ENCODE measurements at regions not wholly inside any gene's neighbourhood (a gene's known extent, or its start where the extent isn't known, plus 50 kb on each side); places are given as distances from the start of the nearest gene placed in this dataset.

GRCh38 chr12:45584336-45584735 lies 145.2 kb upstream of the ARID2 start:
- Histone ChIP-seq H2AFZ (ENCODE audit: low read depth, low read length) (no peak overlapping the region), H3K27ac (ENCODE audit: low read length, poor library complexity, severe bottlenecking) (no peak overlapping the region), H3K18ac (ENCODE audit: low read depth in 1 of 2, low read length in 2 of 2) (no peak overlapping the region), H3K9ac (ENCODE audit: low read length) (no peak overlapping the region), H2BK15ac (ENCODE audit: low read depth, poor library complexity, severe bottlenecking) (no peak overlapping the region), H3K14ac (ENCODE audit: low read length in 2 of 2) (no peak overlapping the region), H3K27me3 (ENCODE audit: control insufficient read depth in 1 of 2, insufficient read depth in 1 of 2, low read length in 2 of 2) (no peaks in the 10 kb centered on the region), H3K23ac (ENCODE audit: low read length in 2 of 2) (no peak overlapping the region), H3K4me2 (ENCODE audit: low read length, poor library complexity, severe bottlenecking) (no peak overlapping the region), H3K4me1 (ENCODE audit: control insufficient read depth, insufficient read depth, low read depth, low read length) (no peaks in the 10 kb centered on the region), H4K8ac (ENCODE audit: low read length) (no peak overlapping the region), H2AK5ac (ENCODE audit: low read length, severe bottlenecking) (no peak overlapping the region), H3K4ac (ENCODE audit: low read depth in 1 of 2, low read length in 2 of 2) (no peak overlapping the region), H3K36me3 (ENCODE audit: control insufficient read depth in 1 of 2, insufficient read depth in 2 of 2, low read depth in 1 of 2, low read length in 2 of 2) (no peaks in the 10 kb centered on the region), H2BK5ac (ENCODE audit: low read depth, low read length, poor library complexity, severe bottlenecking) (no peak overlapping the region), H3K9me3 (ENCODE audit: control insufficient read depth, low read length) (no peaks in the 10 kb centered on the region), H3K79me1 (replicated peaks; ENCODE audit: low read length, poor library complexity, severe bottlenecking) (no peaks in the 10 kb centered on the region), H2BK120ac (ENCODE audit: low read depth, low read length) (no peak overlapping the region), H2BK12ac (ENCODE audit: low read length in 2 of 2) (no peak overlapping the region), H4K91ac (ENCODE audit: low read length) (no peak overlapping the region), H3K4me3 (ENCODE audit: insufficient read depth in 1 of 2, low read depth in 1 of 2, low read length in 2 of 2) (no peak overlapping the region)
- 100% methylated on average over 1 of the region's 1 CpG for WGBS
- no peak for DNase-seq

GRCh38 chr12:45585522-45586230 lies 143.8 kb upstream of the ARID2 start:
- Histone ChIP-seq H2AK5ac (ENCODE audit: low read length, severe bottlenecking) (no peak overlapping the region), H4K91ac (ENCODE audit: low read length) (no peak overlapping the region), H3K27me3 (ENCODE audit: control insufficient read depth in 1 of 2, insufficient read depth in 1 of 2, low read length in 2 of 2) (no peaks in the 10 kb centered on the region), H3K4me2 (ENCODE audit: low read length, poor library complexity, severe bottlenecking) (no peak overlapping the region), H2BK120ac (ENCODE audit: low read depth, low read length) (no peak overlapping the region), H3K18ac (ENCODE audit: low read depth in 1 of 2, low read length in 2 of 2) (no peak overlapping the region), H3K79me1 (replicated peaks; ENCODE audit: low read length, poor library complexity, severe bottlenecking) (no peaks in the 10 kb centered on the region), H3K9ac (ENCODE audit: low read length) (no peak overlapping the region), H3K4ac (ENCODE audit: low read depth in 1 of 2, low read length in 2 of 2) (no peak overlapping the region), H4K8ac (ENCODE audit: low read length) (no peak overlapping the region), H3K9me3 (ENCODE audit: control insufficient read depth, low read length) (no peaks in the 10 kb centered on the region), H3K14ac (ENCODE audit: low read length in 2 of 2) (peak overlapping the region in 1 of 2 experiments; percentile 18), H3K4me3 (ENCODE audit: insufficient read depth in 1 of 2, low read depth in 1 of 2, low read length in 2 of 2) (no peak overlapping the region), H3K4me1 (ENCODE audit: control insufficient read depth, insufficient read depth, low read depth, low read length) (no peaks in the 10 kb centered on the region), H2BK5ac (ENCODE audit: low read depth, low read length, poor library complexity, severe bottlenecking) (no peak overlapping the region), H2BK12ac (ENCODE audit: low read length in 2 of 2) (no peak overlapping the region), H2AFZ (ENCODE audit: low read depth, low read length) (no peak overlapping the region), H2BK15ac (ENCODE audit: low read depth, poor library complexity, severe bottlenecking) (no peak overlapping the region), H3K27ac (ENCODE audit: low read length, poor library complexity, severe bottlenecking) (no peak overlapping the region), H3K23ac (ENCODE audit: low read length in 2 of 2) (no peak overlapping the region), H3K36me3 (ENCODE audit: control insufficient read depth in 1 of 2, insufficient read depth in 2 of 2, low read depth in 1 of 2, low read length in 2 of 2) (no peaks in the 10 kb centered on the region)
- 88% methylated on average over 30 of the region's 31 CpGs for WGBS
- no peak for DNase-seq

- Histone ChIP-seq H2BK12ac (ENCODE audit: low read length in 2 of 2) (no peak overlapping the region), H2AK5ac (ENCODE audit: low read length, severe bottlenecking) (no peak overlapping the region), H2BK15ac (ENCODE audit: low read depth, poor library complexity, severe bottlenecking) (no peak overlapping the region), H3K4ac (ENCODE audit: low read depth in 1 of 2, low read length in 2 of 2) (no peak overlapping the region), H3K4me3 (ENCODE audit: insufficient read depth in 1 of 2, low read depth in 1 of 2, low read length in 2 of 2) (no peak overlapping the region), H3K27me3 (ENCODE audit: control insufficient read depth in 1 of 2, insufficient read depth in 1 of 2, low read length in 2 of 2) (no peaks in the 10 kb centered on the region), H3K14ac (ENCODE audit: low read length in 2 of 2) (no peak overlapping the region), H3K18ac (ENCODE audit: low read depth in 1 of 2, low read length in 2 of 2) (no peak overlapping the region), H3K36me3 (ENCODE audit: control insufficient read depth in 1 of 2, insufficient read depth in 2 of 2, low read depth in 1 of 2, low read length in 2 of 2) (no peaks in the 10 kb centered on the region), H3K23ac (ENCODE audit: low read length in 2 of 2) (no peak overlapping the region), H3K4me1 (ENCODE audit: control insufficient read depth, insufficient read depth, low read depth, low read length) (no peaks in the 10 kb centered on the region), H3K9me3 (ENCODE audit: control insufficient read depth, low read length) (no peaks in the 10 kb centered on the region), H4K91ac (ENCODE audit: low read length) (no peak overlapping the region), H4K8ac (ENCODE audit: low read length) (no peak overlapping the region), H3K4me2 (ENCODE audit: low read length, poor library complexity, severe bottlenecking) (no peak overlapping the region), H2BK120ac (ENCODE audit: low read depth, low read length) (no peak overlapping the region), H3K9ac (ENCODE audit: low read length) (no peak overlapping the region), H2AFZ (ENCODE audit: low read depth, low read length) (no peak overlapping the region), H3K27ac (ENCODE audit: low read length, poor library complexity, severe bottlenecking) (no peak overlapping the region), H3K79me1 (replicated peaks; ENCODE audit: low read length, poor library complexity, severe bottlenecking) (no peaks in the 10 kb centered on the region), H2BK5ac (ENCODE audit: low read depth, low read length, poor library complexity, severe bottlenecking) (no peak overlapping the region)
- DNase-seq, result no peak
- 93% methylated on average over 18 of the region's 18 CpGs for WGBS
Measured at GRCh38 chr12:45586486-45586885, 143.0 kb upstream of the ARID2 start.

GRCh38 chr12:45587012-45587411 lies 142.5 kb upstream of the ARID2 start:
- H3K79me1 ChIP-seq (replicated peaks; ENCODE audit: low read length, poor library complexity, severe bottlenecking), result no peaks in the 10 kb centered on the region
- H4K91ac ChIP-seq (ENCODE audit: low read length), result no peak overlapping the region
- H3K4me3 ChIP-seq (ENCODE audit: insufficient read depth in 1 of 2, low read depth in 1 of 2, low read length in 2 of 2), result no peak overlapping the region
- no peak overlapping the region for H2BK12ac ChIP-seq (ENCODE audit: low read length in 2 of 2)
- no peak overlapping the region for H2BK15ac ChIP-seq (ENCODE audit: low read depth, poor library complexity, severe bottlenecking)
- H2BK5ac ChIP-seq (ENCODE audit: low read depth, low read length, poor library complexity, severe bottlenecking), result no peak overlapping the region
- no peak overlapping the region for H3K4me2 ChIP-seq (ENCODE audit: low read length, poor library complexity, severe bottlenecking)
- H3K23ac ChIP-seq (ENCODE audit: low read length in 2 of 2), result no peak overlapping the region
- H2AK5ac ChIP-seq (ENCODE audit: low read length, severe bottlenecking), result no peak overlapping the region
- no peak overlapping the region for H3K4ac ChIP-seq (ENCODE audit: low read depth in 1 of 2, low read length in 2 of 2)
- no peak overlapping the region for H3K18ac ChIP-seq (ENCODE audit: low read depth in 1 of 2, low read length in 2 of 2)
- DNase-seq, result no peak
- H3K27ac ChIP-seq (ENCODE audit: low read length, poor library complexity, severe bottlenecking), result no peak overlapping the region
- H2AFZ ChIP-seq (ENCODE audit: low read depth, low read length), result no peak overlapping the region
- no peaks in the 10 kb centered on the region for H3K36me3 ChIP-seq (ENCODE audit: control insufficient read depth in 1 of 2, insufficient read depth in 2 of 2, low read depth in 1 of 2, low read length in 2 of 2)
- no peak overlapping the region for H4K8ac ChIP-seq (ENCODE audit: low read length)
- WGBS, result 80% methylated on average over 1 of the region's 2 CpGs
- no peak overlapping the region for H2BK120ac ChIP-seq (ENCODE audit: low read depth, low read length)
- no peaks in the 10 kb centered on the region for H3K4me1 ChIP-seq (ENCODE audit: control insufficient read depth, insufficient read depth, low read depth, low read length)
- H3K14ac ChIP-seq (ENCODE audit: low read length in 2 of 2), result no peak overlapping the region
- H3K9me3 ChIP-seq (ENCODE audit: control insufficient read depth, low read length), result no peaks in the 10 kb centered on the region
- H3K27me3 ChIP-seq (ENCODE audit: control insufficient read depth in 1 of 2, insufficient read depth in 1 of 2, low read length in 2 of 2), result no peaks in the 10 kb centered on the region
- H3K9ac ChIP-seq (ENCODE audit: low read length), result no peak overlapping the region
